Thyroid gland (tissue), 4 donors: ENCODE measurements at regions not wholly inside any gene's neighbourhood (a gene's known extent, or its start where the extent isn't known, plus 50 kb on each side); places are given as distances from the start of the nearest gene placed in this dataset.

Source experiments
- POLR2A ChIP-seq, 2 donors: fragments of 450-650 bp; IDR thresholded peaks; one replicate each; pipeline ENCODE4 v1.6.1; 2017; ENCODE audit warnings: antibody characterized with exemption in 2 of 2, mild to moderate bottlenecking in 2 of 2, moderate library complexity in 1 of 2
- TF ChIP-seq, protein P1 (sequence below), 6 experiments: fragments of 200-600 bp in 3 of 6; fragments of 450-650 bp in 3 of 6; sonication (generic) in 3 of 6; IDR thresholded peaks; one replicate each; pipeline ENCODE4 v1.5.1; 2016 to 2019; ENCODE audit warnings: antibody characterized with exemption in 6 of 6, mild to moderate bottlenecking in 2 of 6, inconsistent platforms in 1 of 6, moderate library complexity in 1 of 6

- TF ChIP-seq, protein P1, sequence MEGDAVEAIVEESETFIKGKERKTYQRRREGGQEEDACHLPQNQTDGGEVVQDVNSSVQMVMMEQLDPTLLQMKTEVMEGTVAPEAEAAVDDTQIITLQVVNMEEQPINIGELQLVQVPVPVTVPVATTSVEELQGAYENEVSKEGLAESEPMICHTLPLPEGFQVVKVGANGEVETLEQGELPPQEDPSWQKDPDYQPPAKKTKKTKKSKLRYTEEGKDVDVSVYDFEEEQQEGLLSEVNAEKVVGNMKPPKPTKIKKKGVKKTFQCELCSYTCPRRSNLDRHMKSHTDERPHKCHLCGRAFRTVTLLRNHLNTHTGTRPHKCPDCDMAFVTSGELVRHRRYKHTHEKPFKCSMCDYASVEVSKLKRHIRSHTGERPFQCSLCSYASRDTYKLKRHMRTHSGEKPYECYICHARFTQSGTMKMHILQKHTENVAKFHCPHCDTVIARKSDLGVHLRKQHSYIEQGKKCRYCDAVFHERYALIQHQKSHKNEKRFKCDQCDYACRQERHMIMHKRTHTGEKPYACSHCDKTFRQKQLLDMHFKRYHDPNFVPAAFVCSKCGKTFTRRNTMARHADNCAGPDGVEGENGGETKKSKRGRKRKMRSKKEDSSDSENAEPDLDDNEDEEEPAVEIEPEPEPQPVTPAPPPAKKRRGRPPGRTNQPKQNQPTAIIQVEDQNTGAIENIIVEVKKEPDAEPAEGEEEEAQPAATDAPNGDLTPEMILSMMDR (IDR thresholded peaks at IDR 0.05) = no peak
- TF ChIP-seq POLR2A (IDR thresholded peaks at IDR 0.05) = no peak
Observed at GRCh38 chr5:85395526-85395925, 1010.8 kb upstream of the EDIL3 start.
